ACC112 (cell line): ENCODE measurements at regions not wholly inside any gene's neighbourhood (a gene's known extent, or its start where the extent isn't known, plus 50 kb on each side); places are given as distances from the start of the nearest gene placed in this dataset.
"Not testable (repeated sequence)": the region's sequence is repeated elsewhere in the genome, so short reads cannot be mapped to it uniquely, and the experiment has no call there.

Experiments
- H2AFZ ChIP-seq: fragments of 200-600 bp; sonication (generic); one replicate; pipeline ENCODE4 v1.6.0; 2017; ENCODE audit warnings: antibody characterized with exemption, low read length; ENCODE audit not compliant: unreplicated experiment
- H3K27ac ChIP-seq: fragments of 200-600 bp; sonication (generic); 2 replicates; pipeline ENCODE4 v1.5.1; 2014; ENCODE audit warnings: low read depth, mild to moderate bottlenecking, antibody characterized with exemption, low read length, moderate library complexity
- H3K27me3 ChIP-seq: fragments of 200-600 bp; sonication (generic); 2 replicates; pipeline ENCODE4 v1.6.1; 2014; ENCODE audit warnings: mild to moderate bottlenecking, antibody characterized with exemption, low read length, moderate library complexity, mixed read lengths; ENCODE audit not compliant: insufficient read depth
- H3K36me3 ChIP-seq: fragments of 200-600 bp; sonication (generic); 2 replicates; pipeline ENCODE4 v1.6.1; 2016; ENCODE audit warnings: mild to moderate bottlenecking, antibody characterized with exemption, low read length, moderate library complexity, mixed read lengths; ENCODE audit not compliant: insufficient read depth
- H3K4me1 ChIP-seq: fragments of 200-600 bp; sonication (generic); one replicate; pipeline ENCODE4 v1.6.1; 2016; ENCODE audit warnings: low read length, mixed read lengths; ENCODE audit not compliant: insufficient read depth, unreplicated experiment, control insufficient read depth
- H3K4me3 ChIP-seq: fragments of 200-600 bp; sonication (generic); 2 replicates; pipeline ENCODE4 v1.5.1; 2014; ENCODE audit warnings: mild to moderate bottlenecking, low read depth, low read length
- H3K79me2 ChIP-seq: fragments of 200-600 bp; sonication (generic); one replicate; pipeline ENCODE4 v1.6.0; 2016; ENCODE audit warnings: low read length; ENCODE audit not compliant: control insufficient read depth, unreplicated experiment, insufficient read depth

GRCh38 chr2:192978395-192978794 lies 783.7 kb upstream of the TMEFF2 start:
- Histone ChIP-seq H3K4me3 (no peak overlapping the region), H3K27me3 (no peaks in the 10 kb centered on the region), H3K27ac (no peak overlapping the region), H2AFZ (no peak overlapping the region), H3K4me1 (no peaks in the 10 kb centered on the region), H3K79me2 (no peaks in the 10 kb centered on the region), H3K36me3 (no peaks in the 10 kb centered on the region)

- Histone ChIP-seq H3K4me1 (no peaks in the 10 kb centered on the region), H3K36me3 (no peaks in the 10 kb centered on the region)
Measured at GRCh38 chr2:192971981-192972380, 777.2 kb upstream of the TMEFF2 start.

GRCh38 chr2:192969055-192969454 lies 774.3 kb upstream of the TMEFF2 start:
- H2AFZ ChIP-seq: no peak overlapping the region
- H3K4me1 ChIP-seq: no peaks in the 10 kb centered on the region
- no peak overlapping the region for H3K27ac ChIP-seq
- H3K36me3 ChIP-seq: no peaks in the 10 kb centered on the region
- no peaks in the 10 kb centered on the region for H3K27me3 ChIP-seq
- H3K79me2 ChIP-seq: no peaks in the 10 kb centered on the region
- H3K4me3 ChIP-seq: no peak overlapping the region

More at GRCh38 chr2:192971981-192972380, 777.2 kb upstream of the TMEFF2 start:
- Histone ChIP-seq H3K79me2 (no peaks in the 10 kb centered on the region), H3K27me3 (no peaks in the 10 kb centered on the region), H3K4me3 (no peak overlapping the region), H3K27ac (no peak overlapping the region), H2AFZ (no peak overlapping the region)

- H3K27me3 ChIP-seq: no peaks in the 10 kb centered on the region
- H3K79me2 ChIP-seq: no peaks in the 10 kb centered on the region
- H3K4me3 ChIP-seq: no peak overlapping the region
- no peak overlapping the region for H2AFZ ChIP-seq
- no peak overlapping the region for H3K27ac ChIP-seq
- H3K4me1 ChIP-seq: no peaks in the 10 kb centered on the region
- no peaks in the 10 kb centered on the region for H3K36me3 ChIP-seq
Measured at GRCh38 chr2:192960945-192961344, 766.2 kb upstream of the TMEFF2 start.

- not testable (repeated sequence) for H2AFZ ChIP-seq, H3K4me1 ChIP-seq, H3K27me3 ChIP-seq, H3K36me3 ChIP-seq, H3K27ac ChIP-seq, H3K79me2 ChIP-seq, H3K4me3 ChIP-seq
Measured at GRCh38 chr2:192958615-192959014, 763.9 kb upstream of the TMEFF2 start.

GRCh38 chr2:192957425-192957824 lies 762.7 kb upstream of the TMEFF2 start:
- no peaks in the 10 kb centered on the region for H3K79me2 ChIP-seq
- H2AFZ ChIP-seq: no peak overlapping the region
- H3K27me3 ChIP-seq: no peaks in the 10 kb centered on the region
- no peak overlapping the region for H3K4me3 ChIP-seq
- no peak overlapping the region for H3K27ac ChIP-seq
- H3K4me1 ChIP-seq: no peaks in the 10 kb centered on the region
- no peaks in the 10 kb centered on the region for H3K36me3 ChIP-seq

- Histone ChIP-seq H3K27ac (no peak overlapping the region), H3K27me3 (no peaks in the 10 kb centered on the region), H2AFZ (no peak overlapping the region), H3K36me3 (no peaks in the 10 kb centered on the region), H3K4me3 (no peak overlapping the region), H3K79me2 (no peaks in the 10 kb centered on the region), H3K4me1 (no peaks in the 10 kb centered on the region)
Measured at GRCh38 chr2:192953116-192953515, 758.4 kb upstream of the TMEFF2 start.

- H2AFZ ChIP-seq: no peak overlapping the region
- H3K27me3 ChIP-seq: no peaks in the 10 kb centered on the region
- H3K79me2 ChIP-seq: no peaks in the 10 kb centered on the region
- H3K36me3 ChIP-seq: no peaks in the 10 kb centered on the region
- H3K27ac ChIP-seq: no peak overlapping the region
- no peaks in the 10 kb centered on the region for H3K4me1 ChIP-seq
- no peak overlapping the region for H3K4me3 ChIP-seq
Measured at GRCh38 chr2:192952245-192952644, 757.5 kb upstream of the TMEFF2 start.

- no peak overlapping the region for H3K27ac ChIP-seq
- no peak overlapping the region for H3K4me3 ChIP-seq
- H2AFZ ChIP-seq: no peak overlapping the region
- H3K4me1 ChIP-seq: no peaks in the 10 kb centered on the region
- no peaks in the 10 kb centered on the region for H3K36me3 ChIP-seq
- no peaks in the 10 kb centered on the region for H3K27me3 ChIP-seq
- no peaks in the 10 kb centered on the region for H3K79me2 ChIP-seq
Measured at GRCh38 chr2:192948316-192948715, 753.6 kb upstream of the TMEFF2 start.

- Histone ChIP-seq H3K27ac (no peak overlapping the region), H3K4me1 (no peaks in the 10 kb centered on the region), H3K27me3 (no peaks in the 10 kb centered on the region), H3K4me3 (no peak overlapping the region), H3K36me3 (no peaks in the 10 kb centered on the region), H3K79me2 (no peaks in the 10 kb centered on the region), H2AFZ (no peak overlapping the region)
Measured at GRCh38 chr2:192947352-192947751, 752.6 kb upstream of the TMEFF2 start.

GRCh38 chr2:192940767-192941166 lies 746.0 kb upstream of the TMEFF2 start:
- Histone ChIP-seq H3K27ac (no peak overlapping the region), H2AFZ (no peak overlapping the region), H3K4me1 (no peaks in the 10 kb centered on the region), H3K4me3 (no peak overlapping the region), H3K36me3 (no peaks in the 10 kb centered on the region), H3K27me3 (no peaks in the 10 kb centered on the region), H3K79me2 (no peaks in the 10 kb centered on the region)
